Thyroid gland (tissue), 4 donors: ENCODE measurements at regions not wholly inside any gene's neighbourhood (a gene's known extent, or its start where the extent isn't known, plus 50 kb on each side); places are given as distances from the start of the nearest gene placed in this dataset.

Experiments used
- CTCF ChIP-seq, 6 experiments: fragments of 200-600 bp in 3 of 6; fragments of 450-650 bp in 3 of 6; sonication (generic) in 3 of 6; IDR thresholded peaks; one replicate each; pipeline ENCODE4 v1.5.1; 2016 to 2019; ENCODE audit warnings: antibody characterized with exemption in 6 of 6, mild to moderate bottlenecking in 2 of 6, inconsistent platforms in 1 of 6, moderate library complexity in 1 of 6
- POLR2A ChIP-seq, 2 donors: fragments of 450-650 bp; IDR thresholded peaks; one replicate each; pipeline ENCODE4 v1.6.1; 2017; ENCODE audit warnings: antibody characterized with exemption in 2 of 2, mild to moderate bottlenecking in 2 of 2, moderate library complexity in 1 of 2

GRCh38 chr3:55294557-55294956, 192.5 kb downstream of the WNT5A start:
- TF ChIP-seq POLR2A (IDR thresholded peaks at IDR 0.05) = no peak
- TF ChIP-seq CTCF (IDR thresholded peaks at IDR 0.05) = no peak
